MM.1S (cell line): ENCODE measurements at regions not wholly inside any gene's neighbourhood (a gene's known extent, or its start where the extent isn't known, plus 50 kb on each side); places are given as distances from the start of the nearest gene placed in this dataset.

Experiments
- DNase-seq: peaks from one replicate; pipeline ENCODE4 v3.0.0-alpha.2; 2015
- H2AFZ ChIP-seq: fragments of 300-600 bp; sonication (generic); 2 replicates; pipeline ENCODE4 v1.6.0; 2016; ENCODE audit warnings: antibody characterized with exemption, low read length
- H3F3A ChIP-seq: fragments of 300-600 bp; sonication (generic); 2 replicates; pipeline ENCODE4 v1.6.1; 2016; ENCODE audit warnings: mild to moderate bottlenecking, antibody characterized with exemption, low read length, moderate library complexity, mixed read lengths; ENCODE audit not compliant: insufficient read depth
- H3K27ac ChIP-seq: fragments of 300-600 bp; sonication (generic); 2 replicates; pipeline ENCODE4 v1.5.1; 2016; ENCODE audit warnings: mild to moderate bottlenecking, low read length
- H3K27me3 ChIP-seq: fragments of 300-600 bp; sonication (generic); replicated peaks from 2 replicates; pipeline ENCODE4 v1.6.0; 2016; ENCODE audit warnings: low read length; ENCODE audit not compliant: insufficient read depth
- H3K36me3 ChIP-seq: fragments of 300-600 bp; sonication (generic); replicated peaks from 2 replicates; pipeline ENCODE4 v1.6.1; 2016; ENCODE audit warnings: mild to moderate bottlenecking, low read length, mixed read lengths; ENCODE audit not compliant: insufficient read depth
- H3K4me1 ChIP-seq: fragments of 300-600 bp; sonication (generic); 2 replicates; pipeline ENCODE4 v1.6.1; 2016; ENCODE audit warnings: low read length, mixed read lengths
- H3K4me2 ChIP-seq: fragments of 300-600 bp; sonication (generic); 2 replicates; pipeline ENCODE4 v1.6.0; 2016; ENCODE audit warnings: low read depth, low read length
- H3K4me3 ChIP-seq: fragments of 300-600 bp; sonication (generic); 2 replicates; pipeline ENCODE4 v1.5.1; 2016; ENCODE audit warnings: low read length, mixed read lengths
- H3K79me2 ChIP-seq: fragments of 300-600 bp; sonication (generic); 2 replicates; pipeline ENCODE4 v1.6.1; 2016; ENCODE audit warnings: mixed run types, low read length, mixed read lengths
- H3K9ac ChIP-seq: fragments of 300-600 bp; sonication (generic); 2 replicates; pipeline ENCODE4 v1.6.1; 2016; ENCODE audit warnings: low read length, mixed read lengths
- H3K9me2 ChIP-seq: fragments of 300-600 bp; sonication (generic); replicated peaks from 2 replicates; pipeline ENCODE4 v1.6.1; 2016; ENCODE audit warnings: mild to moderate bottlenecking, low read length, mixed read lengths; ENCODE audit not compliant: insufficient read depth
- H3K9me3 ChIP-seq: fragments of 300-600 bp; sonication (generic); replicated peaks from 2 replicates; pipeline ENCODE4 v1.6.1; 2016; ENCODE audit warnings: mild to moderate bottlenecking, low read length, mixed read lengths; ENCODE audit not compliant: insufficient read depth
- H4K20me1 ChIP-seq: fragments of 300-600 bp; sonication (generic); 2 replicates; pipeline ENCODE4 v1.6.1; 2016; ENCODE audit warnings: mild to moderate bottlenecking, low read length, moderate library complexity, mixed read lengths; ENCODE audit not compliant: insufficient read depth
- EZH2 ChIP-seq: fragments of 300-600 bp; sonication (generic); optimal IDR thresholded peaks from 2 replicates; pipeline ENCODE3; 2017; ENCODE audit warnings: low read depth, mild to moderate bottlenecking, antibody characterized with exemption, low read length, mixed read lengths
- EZH2phosphoT487 ChIP-seq: fragments of 300-600 bp; sonication (generic); IDR thresholded peaks from 2 replicates; pipeline ENCODE4 v1.6.1; 2018; ENCODE audit warnings: antibody characterized with exemption, low read length
- TF ChIP-seq, protein P1 (sequence below): fragments of 300-600 bp; sonication (generic); IDR thresholded peaks from 2 replicates; pipeline ENCODE4 v1.5.1; 2016; ENCODE audit warnings: antibody characterized with exemption, low read length, mixed read lengths

DNA sequence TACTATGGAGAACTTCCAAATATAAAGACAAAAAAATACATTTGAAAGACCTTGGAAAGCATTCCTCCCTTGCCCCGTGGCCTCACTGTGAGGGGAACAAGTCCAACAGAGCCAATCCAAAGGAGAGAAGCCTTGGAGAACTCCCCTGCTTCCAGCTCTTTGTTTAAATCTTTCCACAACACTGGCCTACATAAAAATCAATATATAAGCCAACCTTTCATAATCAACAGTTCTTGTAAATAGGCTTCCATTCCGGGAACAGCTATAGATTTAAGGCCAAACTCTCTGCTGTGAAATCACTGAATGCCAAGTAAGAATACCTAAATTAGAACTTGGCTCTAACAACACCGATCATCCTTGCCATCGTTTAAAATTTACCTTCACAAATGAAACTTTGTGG lies 242.1 kb downstream of the HACE1 start:
- no peaks in the 10 kb centered on the region for H3K9me2 ChIP-seq
- H3K4me3 ChIP-seq = no peak overlapping the region
- no peaks in the 10 kb centered on the region for H3K27me3 ChIP-seq
- H3K9me3 ChIP-seq = no peaks in the 10 kb centered on the region
- no peaks in the 10 kb centered on the region for H3K79me2 ChIP-seq
- H3K27ac ChIP-seq = no peak overlapping the region
- H3K4me1 ChIP-seq = no peaks in the 10 kb centered on the region
- no peaks in the 10 kb centered on the region for H3F3A ChIP-seq
- H3K9ac ChIP-seq = no peak overlapping the region
- TF ChIP-seq EZH2phosphoT487 (no peak), EZH2 (no peak)
- TF ChIP-seq, protein P1, sequence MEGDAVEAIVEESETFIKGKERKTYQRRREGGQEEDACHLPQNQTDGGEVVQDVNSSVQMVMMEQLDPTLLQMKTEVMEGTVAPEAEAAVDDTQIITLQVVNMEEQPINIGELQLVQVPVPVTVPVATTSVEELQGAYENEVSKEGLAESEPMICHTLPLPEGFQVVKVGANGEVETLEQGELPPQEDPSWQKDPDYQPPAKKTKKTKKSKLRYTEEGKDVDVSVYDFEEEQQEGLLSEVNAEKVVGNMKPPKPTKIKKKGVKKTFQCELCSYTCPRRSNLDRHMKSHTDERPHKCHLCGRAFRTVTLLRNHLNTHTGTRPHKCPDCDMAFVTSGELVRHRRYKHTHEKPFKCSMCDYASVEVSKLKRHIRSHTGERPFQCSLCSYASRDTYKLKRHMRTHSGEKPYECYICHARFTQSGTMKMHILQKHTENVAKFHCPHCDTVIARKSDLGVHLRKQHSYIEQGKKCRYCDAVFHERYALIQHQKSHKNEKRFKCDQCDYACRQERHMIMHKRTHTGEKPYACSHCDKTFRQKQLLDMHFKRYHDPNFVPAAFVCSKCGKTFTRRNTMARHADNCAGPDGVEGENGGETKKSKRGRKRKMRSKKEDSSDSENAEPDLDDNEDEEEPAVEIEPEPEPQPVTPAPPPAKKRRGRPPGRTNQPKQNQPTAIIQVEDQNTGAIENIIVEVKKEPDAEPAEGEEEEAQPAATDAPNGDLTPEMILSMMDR = no peak
- no peak overlapping the region for H2AFZ ChIP-seq
- no peaks in the 10 kb centered on the region for H3K36me3 ChIP-seq
- no peaks in the 10 kb centered on the region for H4K20me1 ChIP-seq
- no peak overlapping the region for H3K4me2 ChIP-seq
- DNase-seq = no peak

DNA sequence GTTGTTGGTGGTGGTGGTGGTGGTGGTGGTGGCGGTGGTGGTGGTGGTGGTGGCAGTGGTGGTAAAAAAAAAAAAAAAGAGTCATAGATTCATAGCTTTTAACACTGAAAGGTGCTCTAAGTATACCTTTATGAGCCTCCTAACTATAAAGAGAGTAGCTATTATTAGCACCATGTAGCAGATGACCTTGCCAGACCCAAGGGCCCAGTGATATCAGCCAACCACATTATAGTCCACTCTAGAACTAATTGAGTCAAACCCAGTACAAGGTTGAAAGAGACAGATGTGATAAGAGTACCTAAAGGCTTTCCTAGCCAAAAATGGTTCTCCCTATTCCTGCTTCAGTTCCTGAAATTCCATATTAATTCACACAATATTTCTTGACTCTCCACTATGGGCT lies 245.3 kb downstream of the HACE1 start:
- Histone ChIP-seq H2AFZ (no peak overlapping the region), H3K79me2 (no peaks in the 10 kb centered on the region), H3K9me2 (no peaks in the 10 kb centered on the region), H3K9me3 (no peaks in the 10 kb centered on the region), H4K20me1 (no peaks in the 10 kb centered on the region), H3F3A (no peaks in the 10 kb centered on the region), H3K27me3 (no peaks in the 10 kb centered on the region), H3K4me3 (no peak overlapping the region), H3K27ac (no peak overlapping the region), H3K4me1 (no peaks in the 10 kb centered on the region), H3K36me3 (no peaks in the 10 kb centered on the region), H3K4me2 (no peak overlapping the region), H3K9ac (no peak overlapping the region)
- DNase-seq = no peak
- TF ChIP-seq EZH2 = no peak
- TF ChIP-seq EZH2phosphoT487 = no peak
- TF ChIP-seq, protein P1 = no peak

DNA sequence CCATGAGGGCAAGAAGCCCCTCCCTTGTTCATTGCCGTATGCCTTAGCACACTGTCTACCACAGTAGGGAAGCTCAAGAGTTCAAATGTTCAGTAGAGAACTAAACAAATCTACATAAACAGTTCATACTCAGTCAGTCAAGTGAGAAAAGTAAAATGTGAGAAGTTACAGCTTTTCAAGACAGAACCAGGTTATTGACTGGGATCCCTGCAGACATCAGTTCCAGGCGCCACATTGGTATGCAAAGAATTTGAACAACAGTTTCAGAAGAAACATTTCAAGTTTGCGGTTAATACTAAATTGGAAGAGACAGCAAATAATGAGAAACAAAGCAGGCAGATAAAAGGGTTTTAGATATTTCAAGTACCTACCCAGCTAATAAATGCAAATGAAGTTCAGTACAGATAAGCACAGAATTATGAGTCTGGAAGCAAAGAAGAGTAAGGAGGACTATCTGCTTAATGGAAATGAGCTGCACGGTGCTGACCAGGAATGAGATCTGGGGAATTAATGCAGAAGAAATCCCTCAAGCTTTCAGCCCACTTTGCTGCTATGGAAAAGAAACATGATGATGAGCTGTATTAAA lies 246.2 kb downstream of the HACE1 start:
- no peak overlapping the region for H3K4me3 ChIP-seq
- no peak overlapping the region for H3K27ac ChIP-seq
- H3K9me2 ChIP-seq = no peaks in the 10 kb centered on the region
- no peaks in the 10 kb centered on the region for H3F3A ChIP-seq
- H3K79me2 ChIP-seq = no peaks in the 10 kb centered on the region
- H3K36me3 ChIP-seq = no peaks in the 10 kb centered on the region
- H3K27me3 ChIP-seq = no peaks in the 10 kb centered on the region
- no peaks in the 10 kb centered on the region for H3K4me1 ChIP-seq
- no peak for TF ChIP-seq EZH2
- TF ChIP-seq EZH2phosphoT487 = no peak
- TF ChIP-seq, protein P1 = no peak
- no peak for DNase-seq
- H3K9ac ChIP-seq = no peak overlapping the region
- no peak overlapping the region for H2AFZ ChIP-seq
- no peak overlapping the region for H3K4me2 ChIP-seq
- H4K20me1 ChIP-seq = no peaks in the 10 kb centered on the region
- H3K9me3 ChIP-seq = no peaks in the 10 kb centered on the region
